ENCODE measurements at regions not wholly inside any gene's neighbourhood (a gene's known extent, or its start where the extent isn't known, plus 50 kb on each side); places are given as distances from the start of the nearest gene placed in this dataset.

- Histone ChIP-seq H3K4me2 (ENCODE audit: low read depth, low read length) (no peak overlapping the region), H3K27me3 (replicated peaks; ENCODE audit: insufficient read depth, low read length) (no peaks in the 10 kb centered on the region), H3F3A (ENCODE audit: insufficient read depth, low read length) (no peaks in the 10 kb centered on the region), H3K27ac (ENCODE audit: low read length) (no peak overlapping the region), H3K9ac (ENCODE audit: low read length) (no peak overlapping the region), H3K9me3 (replicated peaks; ENCODE audit: insufficient read depth, low read length) (no peaks in the 10 kb centered on the region), H3K4me1 (ENCODE audit: low read length) (no peaks in the 10 kb centered on the region), H2AFZ (ENCODE audit: low read length) (no peak overlapping the region), H3K4me3 (ENCODE audit: low read length) (no peak overlapping the region), H3K79me2 (ENCODE audit: low read length) (no peaks in the 10 kb centered on the region), H4K20me1 (ENCODE audit: insufficient read depth, low read length) (no peaks in the 10 kb centered on the region), H3K9me2 (replicated peaks; ENCODE audit: insufficient read depth, low read length) (no peaks in the 10 kb centered on the region), H3K36me3 (replicated peaks; ENCODE audit: insufficient read depth, low read length) (no peaks in the 10 kb centered on the region)
- TF ChIP-seq EZH2 (optimal IDR thresholded peaks at IDR 0.05; ENCODE audit: low read depth, low read length) (no peak), EZH2phosphoT487 (IDR thresholded peaks at IDR 0.05; ENCODE audit: low read length) (no peak), CTCF (IDR thresholded peaks at IDR 0.05; ENCODE audit: low read length) (no peak)
- no peak for DNase-seq
These were observed 750.6 kb downstream of the DIAPH3 start for GRCh38 chr13:59413126-59413525.

DNA sequence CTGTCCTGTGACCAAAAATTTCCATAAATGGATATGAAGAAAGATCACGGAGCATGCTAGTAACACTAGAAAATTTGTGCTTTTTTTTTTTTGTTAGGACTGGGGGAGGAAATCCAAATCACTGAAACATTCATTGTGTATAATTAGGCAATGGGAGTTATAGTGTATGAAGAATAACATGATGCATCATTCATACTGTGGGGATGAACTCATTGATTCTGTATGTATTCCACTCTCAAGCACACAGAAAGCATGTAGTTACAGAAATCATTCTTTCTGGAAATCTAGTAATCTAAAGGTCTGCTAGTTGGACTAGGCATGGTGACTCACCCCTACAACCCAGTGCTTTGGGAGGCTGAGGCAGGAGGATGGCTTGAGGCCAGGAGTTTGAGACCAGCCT lies 749.7 kb downstream of the DIAPH3 start:
- no peak for DNase-seq
- no peaks in the 10 kb centered on the region for H3F3A ChIP-seq (ENCODE audit: insufficient read depth, low read length)
- H4K20me1 ChIP-seq (ENCODE audit: insufficient read depth, low read length) = no peaks in the 10 kb centered on the region
- H3K9me3 ChIP-seq (replicated peaks; ENCODE audit: insufficient read depth, low read length) = no peaks in the 10 kb centered on the region
- no peaks in the 10 kb centered on the region for H3K36me3 ChIP-seq (replicated peaks; ENCODE audit: insufficient read depth, low read length)
- H2AFZ ChIP-seq (ENCODE audit: low read length) = no peak overlapping the region
- TF ChIP-seq CTCF (IDR thresholded peaks at IDR 0.05; ENCODE audit: low read length) (no peak), EZH2 (optimal IDR thresholded peaks at IDR 0.05; ENCODE audit: low read depth, low read length) (no peak), EZH2phosphoT487 (IDR thresholded peaks at IDR 0.05; ENCODE audit: low read length) (no peak)
- H3K9me2 ChIP-seq (replicated peaks; ENCODE audit: insufficient read depth, low read length) = no peaks in the 10 kb centered on the region
- H3K27me3 ChIP-seq (replicated peaks; ENCODE audit: insufficient read depth, low read length) = no peaks in the 10 kb centered on the region
- H3K4me3 ChIP-seq (ENCODE audit: low read length) = no peak overlapping the region
- no peak overlapping the region for H3K9ac ChIP-seq (ENCODE audit: low read length)
- H3K4me2 ChIP-seq (ENCODE audit: low read depth, low read length) = no peak overlapping the region
- no peak overlapping the region for H3K27ac ChIP-seq (ENCODE audit: low read length)
- no peaks in the 10 kb centered on the region for H3K4me1 ChIP-seq (ENCODE audit: low read length)
- no peaks in the 10 kb centered on the region for H3K79me2 ChIP-seq (ENCODE audit: low read length)

- Histone ChIP-seq H3K4me2 (ENCODE audit: low read depth, low read length) (no peak overlapping the region), H3K36me3 (replicated peaks; ENCODE audit: insufficient read depth, low read length) (no peaks in the 10 kb centered on the region), H3K79me2 (ENCODE audit: low read length) (no peaks in the 10 kb centered on the region), H3K9ac (ENCODE audit: low read length) (no peak overlapping the region), H3K4me3 (ENCODE audit: low read length) (no peak overlapping the region), H2AFZ (ENCODE audit: low read length) (no peak overlapping the region), H3K4me1 (ENCODE audit: low read length) (no peaks in the 10 kb centered on the region), H4K20me1 (ENCODE audit: insufficient read depth, low read length) (no peaks in the 10 kb centered on the region), H3K9me2 (replicated peaks; ENCODE audit: insufficient read depth, low read length) (no peaks in the 10 kb centered on the region), H3K9me3 (replicated peaks; ENCODE audit: insufficient read depth, low read length) (no peaks in the 10 kb centered on the region), H3F3A (ENCODE audit: insufficient read depth, low read length) (no peaks in the 10 kb centered on the region), H3K27ac (ENCODE audit: low read length) (no peak overlapping the region), H3K27me3 (replicated peaks; ENCODE audit: insufficient read depth, low read length) (no peaks in the 10 kb centered on the region)
- DNase-seq = no peak
- TF ChIP-seq EZH2phosphoT487 (IDR thresholded peaks at IDR 0.05; ENCODE audit: low read length) = no peak
- TF ChIP-seq CTCF (IDR thresholded peaks at IDR 0.05; ENCODE audit: low read length) = no peak
- no peak for TF ChIP-seq EZH2 (optimal IDR thresholded peaks at IDR 0.05; ENCODE audit: low read depth, low read length)
These were observed 748.2 kb downstream of the DIAPH3 start for GRCh38 chr13:59415498-59415897.
